Sigmoid colon (tissue), 4 donors: ENCODE measurements at regions not wholly inside any gene's neighbourhood (a gene's known extent, or its start where the extent isn't known, plus 50 kb on each side); places are given as distances from the start of the nearest gene placed in this dataset.

Source experiments
- CTCF ChIP-seq, 4 experiments: fragments of 450-650 bp in 3 of 4; fragments of 200-600 bp in 1 of 4; IDR thresholded peaks; one replicate each; pipeline ENCODE4 v1.5.1; 2016 to 2019; ENCODE audit warnings: antibody characterized with exemption in 4 of 4, mild to moderate bottlenecking in 3 of 4, moderate library complexity in 2 of 4
- EP300 ChIP-seq, 4 donors: sonication (generic); formaldehyde crosslinking; IDR thresholded peaks; one replicate each; pipeline ENCODE4 v1.6.1; 2017; ENCODE audit warnings: antibody characterized with exemption in 4 of 4

- no peak for TF ChIP-seq CTCF (IDR thresholded peaks at IDR 0.05)
- no peak for TF ChIP-seq EP300 (IDR thresholded peaks at IDR 0.05)
These were observed 651.4 kb downstream of the IQCM start for GRCh38 chr4:149164282-149164681.
